Left cardiac atrium (tissue), 4 donors: ENCODE measurements at regions not wholly inside any gene's neighbourhood (a gene's known extent, or its start where the extent isn't known, plus 50 kb on each side); places are given as distances from the start of the nearest gene placed in this dataset.
"Not testable (repeated sequence)": the region's sequence is repeated elsewhere in the genome, so short reads cannot be mapped to it uniquely, and the experiment has no call there.

ENCODE experiments used
- ATAC-seq, 2 donors: fragments of 200-7000 bp; cut with Tn5 transposase; one replicate each; pipeline ENCODE4 v1.9.1; 2020; ENCODE audit warnings: mild to moderate bottlenecking in 2 of 2, moderate library complexity in 2 of 2
- DNase-seq: peaks from one replicate; pipeline ENCODE4 v3.0.0-alpha.2; 2020
- intact Hi-C, 2 donors: fragments of 100-400 bp; cut with DNase I; formaldehyde crosslinking; loops; one replicate each; pipeline versions ENCODE4 v1.14.1 to v1.15.1; 2022 to 2023
- donor health status: DM: no; HTN: yes; CAD: no.
- donor health status: DM: no; HTN: yes; CAD: no; lungs with severe emphysema.
- donor health status: DM: yes; HTN: yes; CAD: no.
- donor health status: Dilated cardiomyopathy.

DNA sequence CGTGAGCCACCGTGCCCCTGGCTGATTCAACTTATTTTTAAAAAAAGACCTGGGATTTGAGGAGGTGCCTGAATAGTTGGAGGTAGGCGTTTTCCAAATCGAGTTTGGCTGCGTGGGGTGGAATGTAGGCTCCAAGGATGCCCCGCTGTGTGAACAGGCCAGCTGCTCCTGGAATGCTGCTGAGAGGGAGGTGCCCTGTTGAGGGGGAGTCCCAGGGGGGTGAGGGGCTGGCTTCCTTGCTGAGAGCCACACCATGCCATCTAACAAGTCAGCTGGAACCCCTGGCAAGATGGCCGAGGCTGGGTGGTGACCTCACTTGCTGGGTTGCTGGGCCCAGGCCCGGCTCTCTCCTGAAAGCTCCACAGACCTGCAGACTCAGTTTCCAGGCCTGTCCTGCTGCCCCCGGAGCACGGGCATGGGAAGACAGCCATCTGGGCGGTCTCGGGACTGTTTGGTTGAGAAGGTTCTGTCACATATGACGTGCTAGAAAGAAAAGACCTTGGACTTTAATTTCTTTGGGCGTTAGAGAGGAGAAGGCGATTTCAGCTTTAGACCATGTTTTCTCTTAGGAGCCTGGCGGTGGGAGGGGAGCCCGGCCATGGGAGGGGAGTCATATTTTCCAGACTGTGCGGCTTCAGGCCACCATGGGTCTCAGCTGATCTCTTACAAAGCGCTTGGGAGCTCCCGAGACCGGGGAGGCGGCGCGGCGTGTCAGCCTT, 4047.0 kb upstream of the TPTE start:
- ATAC-seq, DNase-seq, intact Hi-C loops: not testable (repeated sequence)

GRCh38 chr21:6481116-6481515, 4040.3 kb upstream of the TPTE start:
- intact Hi-C loops, DNase-seq, ATAC-seq: not testable (repeated sequence)

- intact Hi-C loops, ATAC-seq: not testable (repeated sequence)
- DNase-seq = peak; percentile 10
Observed at GRCh38 chr21:6482616-6483015, 4038.8 kb upstream of the TPTE start.

- ATAC-seq, intact Hi-C loops, DNase-seq: not testable (repeated sequence)
Observed at GRCh38 chr21:6483645-6484044, 4037.7 kb upstream of the TPTE start.

GRCh38 chr21:6486821-6487220, 4034.6 kb upstream of the TPTE start:
- intact Hi-C loops, DNase-seq, ATAC-seq: not testable (repeated sequence)

- intact Hi-C loops, ATAC-seq, DNase-seq: not testable (repeated sequence)
Observed at GRCh38 chr21:6492691-6493090, 4028.7 kb upstream of the TPTE start.

DNA sequence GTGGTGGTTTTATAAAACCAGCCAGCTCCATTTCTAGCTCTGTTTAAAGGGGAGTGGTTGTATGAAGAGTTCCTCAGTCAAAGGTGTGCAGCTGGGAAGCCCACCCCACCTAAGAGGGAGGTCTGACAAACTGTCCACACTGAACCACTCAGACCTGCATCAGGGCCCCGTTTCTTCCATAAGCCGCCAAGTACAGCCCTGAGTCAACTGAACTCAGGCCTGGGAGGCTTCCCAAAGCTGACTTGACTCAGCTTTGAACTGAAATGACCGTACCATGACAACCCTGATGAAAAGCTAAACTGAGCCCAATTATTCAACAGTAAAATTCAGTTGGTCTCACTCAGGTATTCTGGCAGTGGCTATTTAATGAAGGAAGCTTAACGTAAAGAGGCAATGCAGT, 4027.4 kb upstream of the TPTE start:
- ATAC-seq, intact Hi-C loops, DNase-seq: not testable (repeated sequence)

DNA sequence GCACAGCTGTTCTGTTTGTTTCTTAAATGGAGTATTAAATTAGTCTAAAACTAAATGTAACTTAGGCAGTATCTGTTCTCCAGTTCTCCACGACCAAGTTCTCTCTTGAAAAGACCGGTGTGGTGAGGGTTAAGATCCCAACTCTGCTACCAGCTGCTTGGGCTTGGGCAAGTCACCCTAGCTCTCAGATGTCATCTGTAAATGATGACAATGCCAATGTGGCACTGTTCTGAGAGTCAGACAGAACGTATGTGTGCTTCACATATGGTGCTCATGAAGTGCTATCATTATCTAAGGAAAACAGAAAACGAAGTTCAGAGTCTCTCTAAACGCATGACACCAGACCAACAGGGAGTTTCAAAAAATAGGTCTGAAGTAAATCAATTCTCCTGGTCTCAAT, 4025.0 kb upstream of the TPTE start:
- ATAC-seq, DNase-seq: not testable (repeated sequence)

GRCh38 chr21:6498716-6499115, 4022.7 kb upstream of the TPTE start:
- DNase-seq (peak; percentile 47), ATAC-seq (peak; percentile 10 to 39)
- intact Hi-C loops = not testable (repeated sequence)

More for the DNA sequence above, 4025.0 kb upstream of the TPTE start:
- intact Hi-C loops = not testable (repeated sequence)

DNA sequence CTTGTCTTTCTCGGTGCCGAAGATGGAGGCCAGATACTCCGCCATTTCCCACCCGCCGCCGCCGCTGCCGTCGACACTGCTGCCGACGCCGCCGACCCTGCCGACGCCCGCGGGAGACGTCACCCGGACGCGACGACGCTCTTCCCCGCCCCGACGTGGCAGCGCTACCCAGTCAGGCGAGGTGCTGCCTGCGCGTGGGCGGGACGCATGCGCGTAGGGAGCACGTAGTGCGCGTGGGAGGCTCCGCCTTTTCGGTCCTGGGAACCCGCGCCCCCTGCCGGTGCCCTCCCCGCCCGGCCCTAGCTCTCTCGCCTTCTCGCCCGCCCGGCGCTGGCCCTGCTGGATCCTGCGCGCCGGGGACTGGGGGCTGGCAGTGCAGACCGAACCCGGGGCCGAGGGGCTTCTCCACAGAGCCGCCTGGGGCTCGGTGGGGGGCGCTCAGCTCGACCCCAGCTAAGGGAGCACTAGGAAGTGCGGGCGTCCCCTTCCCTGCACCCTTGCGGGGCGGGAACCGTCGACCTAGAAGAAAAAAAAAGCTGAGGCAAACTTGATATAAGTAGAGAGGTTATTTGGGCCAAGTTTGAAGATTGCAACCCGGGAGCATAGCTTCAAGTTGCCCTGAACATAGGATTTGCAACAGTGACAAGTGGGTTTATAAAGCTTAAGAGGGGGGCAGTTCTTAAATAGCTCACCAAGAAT, 4022.1 kb upstream of the TPTE start:
- DNase-seq (peak; percentile 77), ATAC-seq (peak; percentile 97 to 99)
- intact Hi-C loops = not testable (repeated sequence)

- DNase-seq, intact Hi-C loops: not testable (repeated sequence)
- peak; percentile 31 to 55 for ATAC-seq
Observed at GRCh38 chr21:6499866-6500265, 4021.5 kb upstream of the TPTE start.

DNA sequence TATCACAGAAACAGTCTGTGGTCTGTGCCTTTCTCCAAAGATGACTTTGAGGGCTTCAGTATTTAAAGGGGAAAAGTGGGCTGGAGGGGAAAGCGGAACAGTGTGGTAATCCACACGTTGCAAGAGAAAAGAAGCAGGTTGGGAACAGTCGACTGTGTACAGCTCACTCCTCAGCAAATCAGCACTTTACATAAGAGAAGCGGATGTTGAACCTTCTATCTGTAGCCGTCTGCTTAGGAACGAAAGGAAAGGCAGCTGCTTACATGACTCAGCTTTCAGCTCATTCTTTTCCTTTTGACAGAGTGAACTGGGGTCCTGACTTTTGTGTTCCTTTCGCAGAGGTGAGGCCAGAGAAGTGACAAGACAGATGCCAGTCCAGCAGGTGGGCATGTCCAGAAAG, 4020.7 kb upstream of the TPTE start:
- ATAC-seq, intact Hi-C loops, DNase-seq: not testable (repeated sequence)

- intact Hi-C loops, ATAC-seq, DNase-seq: not testable (repeated sequence)
Observed at GRCh38 chr21:6506167-6506894, 4015.1 kb upstream of the TPTE start.

GRCh38 chr21:6507632-6508031, 4013.8 kb upstream of the TPTE start:
- intact Hi-C loops, ATAC-seq, DNase-seq: not testable (repeated sequence)

- DNase-seq, intact Hi-C loops: not testable (repeated sequence)
- peak in 1 of 2 donors; percentile 38 for ATAC-seq
Observed at GRCh38 chr21:6521777-6522176, 3999.6 kb upstream of the TPTE start.

GRCh38 chr21:6526213-6526612, 3995.2 kb upstream of the TPTE start:
- ATAC-seq, DNase-seq, intact Hi-C loops: not testable (repeated sequence)

DNA sequence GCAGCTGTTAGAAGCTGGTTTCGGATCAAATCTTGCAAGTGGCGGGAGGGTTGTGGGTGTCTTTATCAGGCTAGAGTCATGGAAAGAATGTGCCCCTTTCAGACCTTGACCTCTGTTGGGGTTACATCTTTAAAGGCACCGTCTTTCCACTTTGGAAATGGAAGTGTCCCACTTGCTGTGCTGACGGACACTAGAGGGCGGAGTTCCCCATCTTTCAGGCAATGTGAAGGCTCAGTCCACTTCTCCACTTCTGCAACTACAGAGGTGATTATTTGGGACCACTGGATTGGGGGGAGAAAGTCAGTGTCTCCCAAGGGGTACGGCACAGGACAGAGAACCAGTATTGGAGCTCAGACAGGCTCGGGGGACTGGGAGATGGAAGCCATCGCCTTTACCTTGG, 3990.7 kb upstream of the TPTE start:
- peak in 1 of 2 donors; percentile 57 for ATAC-seq
- DNase-seq, intact Hi-C loops: not testable (repeated sequence)

DNA sequence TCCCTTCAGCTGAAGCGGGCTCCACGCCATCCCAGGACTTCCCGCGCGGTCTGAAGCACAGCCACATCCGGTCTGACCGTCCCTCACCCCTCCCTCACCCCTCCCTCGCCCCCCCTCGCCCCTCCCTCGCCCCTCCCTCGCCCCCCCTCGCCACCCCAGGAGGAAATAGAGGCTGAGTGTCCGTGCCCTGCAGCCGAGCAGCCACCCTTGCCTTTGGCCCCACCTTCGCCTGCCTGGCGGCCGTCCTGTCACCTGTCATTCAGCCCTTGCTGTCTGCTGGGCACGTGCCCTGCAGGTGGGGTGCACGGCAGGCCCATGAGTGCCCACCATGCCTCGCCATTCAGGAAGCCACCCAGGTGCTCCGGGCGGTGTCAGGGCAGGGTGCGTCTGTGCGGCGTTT, 3988.1 kb upstream of the TPTE start:
- DNase-seq, intact Hi-C loops, ATAC-seq: not testable (repeated sequence)

DNA sequence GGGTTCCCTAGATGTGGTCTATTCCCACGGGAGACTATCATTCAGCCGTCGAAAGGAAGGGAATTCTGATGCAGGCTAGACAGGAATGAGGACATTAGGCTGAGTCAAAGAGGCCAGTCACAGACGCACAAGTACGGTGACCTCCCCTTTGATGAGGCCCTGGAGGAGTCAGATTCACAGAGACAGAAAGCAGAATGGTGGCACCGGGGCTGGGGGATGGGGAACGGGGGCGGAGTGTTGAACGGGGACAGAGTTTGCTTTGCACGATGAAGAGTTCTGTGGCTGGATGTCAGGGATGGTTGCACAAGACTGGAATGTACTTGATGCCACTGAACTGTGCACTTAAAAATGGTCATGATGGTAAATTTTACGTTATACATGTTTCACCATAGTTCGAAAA, 3983.1 kb upstream of the TPTE start:
- ATAC-seq, DNase-seq, intact Hi-C loops: not testable (repeated sequence)
